ENCODE measurements at regions not wholly inside any gene's neighbourhood (a gene's known extent, or its start where the extent isn't known, plus 50 kb on each side); places are given as distances from the start of the nearest gene placed in this dataset.

- H3K36me3 ChIP-seq (ENCODE audit: low read depth) = no peaks in the 10 kb centered on the region
- ATAC-seq (no peak), DNase-seq (peak in 1 of 3 donors; percentile 13)
- TF ChIP-seq CTCF (IDR thresholded peaks at IDR 0.05) = no peak
- no peaks in the 10 kb centered on the region for H3K4me1 ChIP-seq (ENCODE audit: low read depth)
- H3K4me3 ChIP-seq = no peak overlapping the region
- intact Hi-C loops (cut with DNase I, micrococcal nuclease) = no loop called here
- no peaks in the 10 kb centered on the region for H3K9me3 ChIP-seq
These were observed 102.1 kb upstream of the NXT1 start for GRCh38 chr20:23248461-23248882.

GRCh38 chr20:23246717-23247664 is 103.6 kb upstream of the NXT1 start:
- no peak for ATAC-seq
- no peaks in the 10 kb centered on the region for H3K9me3 ChIP-seq
- TF ChIP-seq CTCF (IDR thresholded peaks at IDR 0.05) = no peak
- DNase-seq = no peak
- no peaks in the 10 kb centered on the region for H3K36me3 ChIP-seq (ENCODE audit: low read depth)
- no peak overlapping the region for H3K4me3 ChIP-seq
- H3K4me1 ChIP-seq (ENCODE audit: low read depth) = no peaks in the 10 kb centered on the region
- intact Hi-C loops (cut with DNase I, micrococcal nuclease) = no loop called here

GRCh38 chr20:23245553-23246181 is 104.9 kb upstream of the NXT1 start:
- Histone ChIP-seq H3K4me1 (ENCODE audit: low read depth) (no peaks in the 10 kb centered on the region), H3K36me3 (ENCODE audit: low read depth) (no peaks in the 10 kb centered on the region), H3K9me3 (no peaks in the 10 kb centered on the region), H3K4me3 (no peak overlapping the region)
- peak; percentile 62 to 70 (median 66) for DNase-seq
- intact Hi-C loops (cut with DNase I, micrococcal nuclease) = no loop called here
- TF ChIP-seq CTCF (IDR thresholded peaks at IDR 0.05) = no peak
- peak; percentile 79 for ATAC-seq

- DNase-seq = no peak
- ATAC-seq = no peak
- Histone ChIP-seq H3K4me3 (no peak overlapping the region), H3K9me3 (no peaks in the 10 kb centered on the region), H3K4me1 (ENCODE audit: low read depth) (no peaks in the 10 kb centered on the region), H3K36me3 (ENCODE audit: low read depth) (no peaks in the 10 kb centered on the region)
- intact Hi-C loops (cut with DNase I, micrococcal nuclease) = no loop called here
- TF ChIP-seq CTCF (IDR thresholded peaks at IDR 0.05) = no peak
These were observed 105.6 kb upstream of the NXT1 start for GRCh38 chr20:23244916-23245552.

- DNase-seq = peak in 1 of 3 donors; percentile 57
- Histone ChIP-seq H3K9me3 (no peaks in the 10 kb centered on the region), H3K36me3 (ENCODE audit: low read depth) (no peaks in the 10 kb centered on the region), H3K4me1 (ENCODE audit: low read depth) (no peaks in the 10 kb centered on the region), H3K4me3 (no peak overlapping the region)
- peak; percentile 33 for ATAC-seq
- no peak for TF ChIP-seq CTCF (IDR thresholded peaks at IDR 0.05)
- intact Hi-C loops (cut with DNase I, micrococcal nuclease) = no loop called here
These were observed 106.3 kb upstream of the NXT1 start for GRCh38 chr20:23244156-23244915.

All from mucosa of descending colon (tissue), 3 donors.